ENCODE measurements at regions not wholly inside any gene's neighbourhood (a gene's known extent, or its start where the extent isn't known, plus 50 kb on each side); places are given as distances from the start of the nearest gene placed in this dataset.

DNA sequence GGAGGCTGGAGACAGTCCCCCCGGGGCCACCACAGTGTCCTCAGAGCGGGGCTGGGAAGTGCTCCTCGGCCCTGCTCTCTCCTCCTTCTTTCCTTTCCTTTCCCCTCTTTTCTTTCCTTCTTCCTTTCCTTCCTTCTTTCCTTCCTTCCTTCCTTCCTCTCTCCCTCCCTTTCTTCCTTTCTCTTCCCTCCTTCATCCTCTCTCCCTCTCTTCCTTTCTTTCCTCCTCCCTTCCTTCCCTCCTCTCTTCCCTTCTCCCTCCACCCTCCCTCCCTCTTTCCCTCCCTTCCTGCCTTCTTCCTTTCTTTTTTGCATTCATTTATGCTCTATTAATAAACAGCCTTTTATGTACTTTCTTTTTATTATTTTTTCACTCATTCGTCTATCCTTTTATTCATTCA, 127.1 kb upstream of the TCERG1L start:
- Histone ChIP-seq H3K36me3 (no peaks in the 10 kb centered on the region), H3K27me3 (no peaks in the 10 kb centered on the region), H3K27ac (no peak overlapping the region), H3K4me3 (no peak overlapping the region), H3K9me3 (no peaks in the 10 kb centered on the region), H3K4me1 (peaks cover 0 to 21% (median 0%) of the 10 kb centered on the region in 4 donors)
- WGBS, 2 donors, result 80 to 81% methylated on average over 4 of the region's 4 CpGs
- DNase-seq (ENCODE audit: low spot score in 2 of 2), result no peak
- TF ChIP-seq EP300 (IDR thresholded peaks at IDR 0.05) (no peak), POLR2A (IDR thresholded peaks at IDR 0.05) (no peak)
- TF ChIP-seq, protein P1, sequence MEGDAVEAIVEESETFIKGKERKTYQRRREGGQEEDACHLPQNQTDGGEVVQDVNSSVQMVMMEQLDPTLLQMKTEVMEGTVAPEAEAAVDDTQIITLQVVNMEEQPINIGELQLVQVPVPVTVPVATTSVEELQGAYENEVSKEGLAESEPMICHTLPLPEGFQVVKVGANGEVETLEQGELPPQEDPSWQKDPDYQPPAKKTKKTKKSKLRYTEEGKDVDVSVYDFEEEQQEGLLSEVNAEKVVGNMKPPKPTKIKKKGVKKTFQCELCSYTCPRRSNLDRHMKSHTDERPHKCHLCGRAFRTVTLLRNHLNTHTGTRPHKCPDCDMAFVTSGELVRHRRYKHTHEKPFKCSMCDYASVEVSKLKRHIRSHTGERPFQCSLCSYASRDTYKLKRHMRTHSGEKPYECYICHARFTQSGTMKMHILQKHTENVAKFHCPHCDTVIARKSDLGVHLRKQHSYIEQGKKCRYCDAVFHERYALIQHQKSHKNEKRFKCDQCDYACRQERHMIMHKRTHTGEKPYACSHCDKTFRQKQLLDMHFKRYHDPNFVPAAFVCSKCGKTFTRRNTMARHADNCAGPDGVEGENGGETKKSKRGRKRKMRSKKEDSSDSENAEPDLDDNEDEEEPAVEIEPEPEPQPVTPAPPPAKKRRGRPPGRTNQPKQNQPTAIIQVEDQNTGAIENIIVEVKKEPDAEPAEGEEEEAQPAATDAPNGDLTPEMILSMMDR (IDR thresholded peaks at IDR 0.05), result no peak

GRCh38 chr10:131439705-131440104, 128.2 kb upstream of the TCERG1L start:
- WGBS, 2 donors, result 85 to 87% methylated on average over 6 of the region's 6 CpGs
- no peaks in the 10 kb centered on the region for H3K36me3 ChIP-seq
- peaks cover 0 to 21% (median 0%) of the 10 kb centered on the region in 4 donors for H3K4me1 ChIP-seq
- H3K27me3 ChIP-seq, result no peaks in the 10 kb centered on the region
- TF ChIP-seq EP300 (IDR thresholded peaks at IDR 0.05) (no peak), POLR2A (IDR thresholded peaks at IDR 0.05) (no peak)
- TF ChIP-seq, protein P1 (IDR thresholded peaks at IDR 0.05), result no peak
- H3K4me3 ChIP-seq, result no peak overlapping the region
- no peak for DNase-seq (ENCODE audit: low spot score in 2 of 2)
- H3K27ac ChIP-seq, result no peak overlapping the region
- H3K9me3 ChIP-seq, result no peaks in the 10 kb centered on the region

DNA sequence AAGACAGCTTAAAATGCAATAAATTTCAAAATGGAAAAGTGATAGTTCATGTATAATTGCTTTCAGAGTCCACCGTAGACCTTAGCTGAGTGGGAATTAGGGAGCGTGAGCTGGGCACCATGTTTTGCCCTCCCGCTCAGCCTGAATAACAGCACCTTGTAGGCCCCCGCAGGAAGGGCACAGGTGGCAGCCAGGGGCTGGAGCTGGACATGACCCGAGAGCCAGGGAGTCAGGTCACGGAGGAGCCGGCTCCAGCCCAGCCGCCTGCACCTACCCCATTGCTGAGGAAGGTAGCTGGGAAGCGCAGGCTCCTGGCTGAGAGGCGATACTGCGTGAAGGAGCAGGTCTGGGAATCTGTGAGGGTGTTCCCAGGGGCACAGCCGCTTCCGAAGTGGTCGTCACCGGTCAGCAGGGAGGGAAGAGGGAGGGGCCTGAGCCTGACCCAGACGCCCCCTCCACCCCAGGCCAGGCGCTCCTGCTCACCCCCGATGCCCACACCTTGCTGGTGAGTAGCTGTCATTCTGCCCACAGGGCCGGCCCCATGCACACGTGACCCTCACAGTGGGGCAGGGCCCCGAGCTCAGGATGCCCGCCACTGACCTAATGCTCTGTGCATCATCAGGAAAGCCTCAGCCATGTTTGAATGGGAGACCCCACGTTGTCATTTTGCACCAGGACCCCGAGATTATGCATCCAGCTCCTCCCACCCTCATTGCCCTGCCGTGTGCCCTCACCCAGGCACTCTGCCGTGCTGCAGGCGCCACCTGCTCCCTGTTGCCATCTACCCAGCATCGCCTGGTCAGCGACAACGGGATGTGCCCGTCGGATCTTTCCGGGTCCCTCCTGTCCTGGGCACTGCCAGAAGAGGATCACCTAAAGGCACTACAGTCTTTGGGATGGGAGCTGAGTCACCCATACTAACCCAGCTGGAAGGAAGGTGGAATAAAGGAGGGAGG, 129.2 kb upstream of the TCERG1L start:
- H3K27me3 ChIP-seq, result no peaks in the 10 kb centered on the region
- H3K9me3 ChIP-seq, result no peaks in the 10 kb centered on the region
- no peak overlapping the region for H3K4me3 ChIP-seq
- 72 to 75% methylated on average over 25 to 33 of the region's 33 CpGs for WGBS, 2 donors
- TF ChIP-seq EP300 (IDR thresholded peaks at IDR 0.05) (no peak), POLR2A (IDR thresholded peaks at IDR 0.05) (no peak)
- TF ChIP-seq, protein P1 (IDR thresholded peaks at IDR 0.05), result no peak
- peaks cover 0 to 15% (median 0%) of the 10 kb centered on the region in 4 donors for H3K4me1 ChIP-seq
- DNase-seq (ENCODE audit: low spot score in 2 of 2), result no peak
- no peaks in the 10 kb centered on the region for H3K36me3 ChIP-seq
- H3K27ac ChIP-seq, result no peak overlapping the region

GRCh38 chr10:131442271-131442670, 130.8 kb upstream of the TCERG1L start:
- H3K36me3 ChIP-seq, result no peaks in the 10 kb centered on the region
- H3K4me1 ChIP-seq, result no peaks in the 10 kb centered on the region
- H3K9me3 ChIP-seq, result no peaks in the 10 kb centered on the region
- no peaks in the 10 kb centered on the region for H3K27me3 ChIP-seq
- no peak overlapping the region for H3K4me3 ChIP-seq
- no peak for TF ChIP-seq EP300 (IDR thresholded peaks at IDR 0.05)
- TF ChIP-seq POLR2A (IDR thresholded peaks at IDR 0.05), result no peak
- TF ChIP-seq, protein P1 (IDR thresholded peaks at IDR 0.05), result no peak
- DNase-seq (ENCODE audit: low spot score in 2 of 2), result no peak
- H3K27ac ChIP-seq, result no peak overlapping the region
- 74 to 80% methylated on average over 8 of the region's 8 CpGs for WGBS, 2 donors

DNA sequence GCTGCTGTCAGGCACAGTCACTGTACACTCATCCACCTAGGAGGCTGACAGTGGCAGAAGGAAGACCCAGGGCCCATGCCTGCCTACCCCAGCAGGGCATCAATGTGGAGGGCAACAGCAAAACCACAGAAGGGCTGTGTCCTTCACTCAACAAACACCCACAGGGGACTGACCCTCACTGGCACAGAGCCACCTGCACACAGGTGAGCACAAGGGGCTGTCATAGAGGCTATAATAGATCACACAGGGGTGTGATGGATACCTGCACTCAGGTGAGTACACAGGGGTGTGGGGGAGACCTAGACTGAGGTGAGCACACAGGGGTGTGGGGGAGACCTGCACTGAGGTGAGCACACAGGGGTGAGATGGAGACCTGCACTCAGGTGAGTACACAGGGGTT, 132.8 kb upstream of the TCERG1L start:
- Histone ChIP-seq H3K27ac (no peak overlapping the region), H3K27me3 (no peaks in the 10 kb centered on the region), H3K36me3 (no peaks in the 10 kb centered on the region), H3K9me3 (no peaks in the 10 kb centered on the region), H3K4me1 (no peaks in the 10 kb centered on the region), H3K4me3 (no peak overlapping the region)
- no peak for TF ChIP-seq POLR2A (IDR thresholded peaks at IDR 0.05)
- TF ChIP-seq, protein P1 (IDR thresholded peaks at IDR 0.05), result no peak
- no peak for TF ChIP-seq EP300 (IDR thresholded peaks at IDR 0.05)
- DNase-seq (ENCODE audit: low spot score in 2 of 2), result no peak
